GM21717 (cell line): ENCODE measurements at regions not wholly inside any gene's neighbourhood (a gene's known extent, or its start where the extent isn't known, plus 50 kb on each side); places are given as distances from the start of the nearest gene placed in this dataset.

Source experiments
- ATAC-seq: cut with Tn5 transposase; IDR thresholded peaks from one replicate; pipeline ENCODE4 v1.9.1; 2021; ENCODE audit warnings: mild to moderate bottlenecking, moderate library complexity; ENCODE audit not compliant: unreplicated experiment

DNA sequence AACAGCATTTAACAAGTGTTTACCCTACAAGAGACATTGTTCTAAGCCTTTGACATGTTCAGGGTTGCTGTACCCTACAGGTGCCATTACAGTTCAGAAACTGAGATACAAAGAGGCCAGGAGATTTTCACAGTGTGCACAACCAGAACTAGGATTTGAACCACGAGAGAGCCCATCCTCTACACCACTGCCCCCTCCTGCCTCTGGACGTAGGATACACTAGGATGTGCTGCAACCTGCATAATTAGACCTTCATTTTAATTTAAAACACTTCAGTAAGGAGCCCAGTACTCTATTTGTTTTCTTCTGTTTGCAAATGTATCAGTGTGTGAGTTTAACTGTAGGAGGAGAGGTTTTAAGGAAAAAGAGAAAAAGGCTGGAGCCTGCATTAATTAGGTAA is 123.1 kb upstream of the RARB start:
- no peak for ATAC-seq

DNA sequence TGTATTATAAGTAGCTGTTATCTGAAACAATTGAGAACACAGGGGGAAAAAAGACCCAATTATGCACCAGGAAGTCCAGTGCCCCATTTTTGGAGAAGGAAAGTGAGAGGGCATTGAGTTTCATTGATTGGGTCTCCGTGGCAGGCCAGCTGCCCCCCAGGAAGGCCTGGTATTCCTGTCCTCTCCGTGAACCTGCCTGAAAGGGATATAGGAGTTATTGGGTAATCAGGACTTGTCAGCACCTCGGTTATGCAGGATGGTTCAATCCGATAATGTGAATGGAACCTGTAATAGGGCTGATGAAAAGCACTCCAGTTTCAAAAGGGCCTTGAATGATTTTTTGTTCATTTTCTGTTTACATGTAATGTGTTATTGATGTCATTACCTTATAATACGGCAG is 122.0 kb upstream of the RARB start:
- no peak for ATAC-seq

DNA sequence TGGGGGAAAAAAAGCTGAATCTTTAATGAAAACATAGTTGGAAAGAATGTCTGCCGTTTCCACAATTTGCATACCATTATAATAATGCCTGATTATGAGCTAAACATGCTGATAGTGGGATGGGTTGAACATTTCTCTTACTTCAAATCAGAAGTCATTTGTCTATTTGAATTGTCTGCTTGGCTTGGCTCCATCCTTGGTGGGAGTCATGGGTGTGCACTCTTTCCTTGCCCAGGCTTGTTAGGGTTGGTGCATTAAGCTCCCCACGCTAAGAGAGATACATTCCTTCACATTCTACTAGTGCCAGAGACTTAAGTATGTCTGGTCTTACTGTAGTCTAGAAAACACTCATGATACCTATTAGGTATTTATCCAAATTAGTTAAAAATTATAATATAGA is 121.4 kb upstream of the RARB start:
- no peak for ATAC-seq

DNA sequence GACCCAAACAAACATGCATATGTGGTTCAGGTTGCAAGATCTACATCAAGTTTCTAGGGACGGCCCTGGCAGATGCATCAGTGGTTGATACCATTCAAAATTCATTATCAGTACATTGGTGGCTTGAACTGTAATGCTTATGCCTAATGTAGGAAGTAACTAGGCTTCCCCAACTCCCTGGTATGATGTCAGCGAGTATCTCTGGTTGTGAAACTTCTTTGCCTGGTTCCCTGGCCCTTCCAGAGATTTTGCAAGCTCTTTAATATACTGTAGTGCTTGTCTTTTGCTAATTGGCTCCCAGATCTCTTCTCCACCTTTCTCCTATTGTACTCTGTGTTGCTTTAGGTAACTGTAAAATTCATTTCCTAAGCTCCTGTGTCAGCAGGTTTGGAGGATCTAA is 114.8 kb upstream of the RARB start:
- ATAC-seq: no peak

DNA sequence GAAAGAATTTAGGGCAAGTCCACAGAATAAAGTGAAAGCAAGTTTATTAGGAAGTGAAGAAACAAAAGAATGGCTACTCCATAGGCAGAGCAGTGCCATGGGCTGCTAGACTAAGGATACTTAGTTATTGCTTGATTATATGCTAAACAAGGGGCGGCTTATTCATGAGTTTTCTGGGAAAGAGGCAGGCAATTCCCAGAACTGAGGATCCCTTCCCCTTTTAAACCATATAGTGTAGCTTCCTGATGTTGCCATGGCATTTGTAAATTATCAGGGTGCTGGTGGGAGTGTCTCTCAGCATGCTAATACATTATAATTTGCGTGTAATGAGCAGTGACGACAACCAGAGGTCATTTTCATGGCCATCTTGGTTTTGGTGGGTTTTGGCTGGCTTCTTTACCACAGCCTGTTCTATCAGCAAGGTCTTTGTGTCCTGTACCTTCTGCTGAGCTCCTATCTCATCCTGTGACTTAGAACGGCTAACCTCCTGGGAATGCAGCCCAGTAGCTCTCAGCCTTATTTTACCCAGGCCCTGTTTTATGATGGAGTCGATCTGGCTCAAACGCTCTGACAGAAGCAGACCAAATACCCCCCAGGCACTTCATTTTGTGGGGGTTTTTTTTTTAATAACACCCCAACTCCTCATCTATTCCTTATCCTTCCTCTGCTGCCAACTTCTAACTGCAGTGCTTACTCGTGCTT is 103.0 kb upstream of the RARB start:
- no peak for ATAC-seq

DNA sequence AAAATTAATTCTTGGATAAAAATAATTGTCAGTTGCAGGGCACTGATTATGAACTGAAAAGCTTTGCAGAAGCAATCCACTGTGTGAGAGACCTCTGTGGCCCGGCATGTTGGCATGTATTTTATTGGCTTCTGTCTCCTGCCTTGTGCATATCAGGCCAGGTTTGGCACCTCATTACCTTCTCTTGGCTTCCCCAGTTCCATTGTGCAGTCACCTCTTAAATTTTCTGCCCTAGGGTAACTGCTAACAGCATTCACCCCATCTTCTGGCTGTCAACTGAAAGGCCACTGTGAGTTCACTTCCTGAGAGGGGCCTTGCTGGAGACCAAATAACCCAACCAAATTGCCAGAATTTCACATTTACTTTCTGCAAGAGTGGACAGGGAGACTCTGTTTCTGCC is 92.7 kb upstream of the RARB start:
- no peak for ATAC-seq

DNA sequence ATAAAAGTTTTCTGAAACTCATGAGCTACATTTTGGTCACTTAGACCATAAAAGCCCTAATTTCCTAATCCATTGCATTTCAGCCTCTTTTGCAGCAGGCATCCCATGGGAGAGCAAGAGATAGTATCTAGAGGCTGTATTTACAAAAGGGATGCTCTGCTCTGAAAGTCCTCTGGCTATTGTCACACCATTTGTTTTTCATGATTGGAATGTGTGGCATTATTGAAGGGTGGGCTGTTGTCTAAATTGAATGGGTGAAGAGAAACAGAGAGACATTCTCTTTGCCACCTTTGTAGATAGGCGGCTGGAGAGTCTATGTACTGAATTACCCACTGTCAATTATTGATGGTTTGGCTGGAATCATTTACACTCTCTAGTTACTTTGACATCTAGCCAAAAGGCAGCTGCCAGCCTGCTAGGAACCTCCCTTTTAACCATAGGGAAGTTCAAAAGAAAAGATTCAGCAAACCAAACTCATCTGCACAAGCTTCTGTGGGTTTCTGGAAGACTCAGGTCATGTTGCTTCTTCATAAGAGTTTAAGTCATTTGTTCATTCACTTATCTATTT is 89.8 kb upstream of the RARB start:
- no peak for ATAC-seq

DNA sequence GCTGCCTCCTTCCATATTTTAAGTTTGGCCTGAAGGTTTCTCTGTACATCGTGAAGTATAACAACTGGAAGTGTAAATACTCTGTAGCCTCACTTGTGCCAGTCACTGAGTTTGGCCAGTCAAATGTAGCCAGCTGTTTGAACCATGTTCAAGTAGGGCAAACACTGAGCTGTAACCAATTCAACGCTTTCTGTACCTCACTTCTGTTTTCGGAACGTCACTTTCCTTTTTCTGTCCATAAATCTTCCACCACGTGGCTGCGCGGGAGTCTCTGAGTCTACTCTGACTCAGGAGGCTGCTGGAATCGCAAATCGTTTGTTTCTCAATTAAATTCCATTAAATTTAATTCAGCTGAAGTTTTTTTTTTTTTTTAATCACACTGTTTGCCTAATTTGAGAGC is 88.8 kb upstream of the RARB start:
- no peak for ATAC-seq

DNA sequence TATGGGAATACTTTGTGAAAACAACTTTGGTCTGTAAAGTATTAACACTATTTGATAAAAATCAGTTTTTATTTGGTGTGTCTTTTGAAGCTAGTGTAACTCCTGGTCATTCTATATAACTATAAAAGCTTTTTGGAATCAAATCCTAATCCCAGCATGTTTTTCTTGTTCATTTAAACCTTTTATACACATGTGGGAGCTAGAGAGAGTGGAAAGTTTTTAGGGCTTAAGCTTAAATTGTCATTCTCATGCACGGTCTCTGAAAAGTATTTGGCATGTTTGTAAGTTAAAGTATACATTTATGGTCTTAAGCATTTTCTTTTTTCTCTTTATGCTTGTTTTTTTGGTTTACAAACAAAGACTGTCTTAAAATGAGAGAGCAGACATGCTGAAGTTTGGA is 83.4 kb upstream of the RARB start:
- ATAC-seq: no peak

DNA sequence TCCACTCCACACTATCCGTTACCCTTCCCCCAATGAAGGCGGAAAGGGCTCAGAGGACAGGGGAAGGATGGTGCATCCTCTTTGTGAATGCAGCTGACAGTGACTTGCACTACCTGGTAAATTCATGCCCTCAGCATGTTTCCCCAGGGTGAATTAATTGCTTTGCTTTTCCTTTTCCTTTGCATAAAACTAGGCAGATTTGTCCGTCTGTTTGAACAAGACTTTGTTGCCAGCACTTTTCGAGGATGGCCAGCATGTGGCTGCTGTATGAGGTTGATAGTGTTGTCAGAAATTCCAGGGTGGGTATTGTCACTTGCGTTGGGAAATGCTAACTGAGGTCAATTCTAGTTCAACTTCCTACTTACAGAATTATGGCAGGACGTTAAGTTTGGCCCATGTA is 79.0 kb upstream of the RARB start:
- no peak for ATAC-seq

DNA sequence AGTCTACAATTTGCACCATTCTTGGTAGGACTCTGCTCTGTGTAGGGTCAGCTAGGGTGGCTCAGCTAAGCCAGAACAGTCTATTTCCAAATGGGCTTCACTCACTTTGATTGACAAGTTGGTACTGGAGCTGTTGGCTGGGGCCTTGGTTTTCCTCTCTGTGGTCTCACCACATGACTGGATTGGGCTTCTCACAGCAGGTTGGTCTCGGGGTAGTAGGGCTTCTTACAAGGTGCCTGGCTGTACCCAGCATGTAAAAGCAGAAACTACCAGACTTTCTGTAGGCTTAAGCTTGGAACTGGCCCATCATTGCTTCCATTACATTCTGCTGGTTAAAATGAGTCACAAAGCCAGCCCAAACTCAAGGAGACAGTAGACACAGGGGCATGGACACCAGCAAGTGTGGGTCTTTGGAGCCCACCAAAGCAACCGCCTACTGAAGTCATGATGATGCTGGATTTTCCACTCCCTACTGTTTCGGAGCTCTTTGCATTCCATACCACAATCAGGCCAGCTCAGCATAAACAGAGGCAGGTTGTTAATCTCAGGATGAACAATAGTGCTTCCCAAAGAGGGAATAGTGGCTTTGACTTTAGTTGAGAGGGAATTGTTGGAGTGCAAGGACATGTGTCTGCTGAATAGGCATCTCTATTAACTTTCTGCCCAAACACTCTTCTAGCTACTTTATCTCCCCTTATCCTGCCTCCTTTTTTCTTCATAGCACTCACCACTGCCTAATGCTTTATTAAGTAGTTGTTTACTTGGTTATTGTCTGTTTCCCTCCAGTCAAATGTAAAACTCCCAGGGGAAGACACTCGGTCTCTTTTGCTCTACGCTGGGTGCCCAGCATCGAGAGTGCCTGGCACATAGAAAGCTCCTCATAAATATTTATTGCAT is 78.0 kb upstream of the RARB start:
- no peak for ATAC-seq

DNA sequence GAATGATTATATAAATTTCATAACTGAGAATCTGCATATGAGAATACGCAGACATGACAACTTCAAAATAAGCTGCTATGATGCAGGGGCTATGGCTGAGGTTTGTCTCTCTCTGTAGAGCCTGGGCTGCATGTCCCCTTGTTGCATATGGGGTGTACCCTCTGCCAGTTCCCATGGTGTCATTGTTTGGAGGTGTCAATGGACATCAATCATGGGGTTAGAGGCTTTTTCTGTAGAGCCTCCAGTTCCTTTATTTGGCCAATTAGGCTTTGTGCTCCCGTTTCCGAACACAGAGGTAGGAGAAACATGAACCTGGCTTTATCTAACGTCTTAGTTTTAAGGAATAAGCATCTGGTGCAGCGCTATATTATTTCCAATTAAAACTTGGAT is 77.3 kb upstream of the RARB start:
- ATAC-seq: no peak

DNA sequence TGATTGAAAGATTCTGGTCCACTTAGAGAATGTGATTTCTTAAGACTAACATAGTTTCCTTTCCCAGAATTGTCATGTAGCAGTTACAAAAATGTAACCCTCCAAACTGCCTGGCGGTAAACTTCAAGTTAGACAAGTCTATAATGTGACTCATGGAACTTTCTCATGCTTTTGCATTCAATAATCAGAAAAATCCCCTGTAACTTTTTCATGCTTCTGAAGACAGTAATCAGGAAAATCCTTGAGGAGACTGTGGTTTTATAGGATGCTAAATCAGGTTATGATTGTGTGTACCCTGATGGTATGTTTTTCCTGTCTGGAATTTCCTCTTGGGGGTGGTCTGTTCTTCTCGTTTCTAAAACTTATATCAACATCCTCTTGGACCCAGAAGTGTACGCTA is 74.0 kb upstream of the RARB start:
- no peak for ATAC-seq

DNA sequence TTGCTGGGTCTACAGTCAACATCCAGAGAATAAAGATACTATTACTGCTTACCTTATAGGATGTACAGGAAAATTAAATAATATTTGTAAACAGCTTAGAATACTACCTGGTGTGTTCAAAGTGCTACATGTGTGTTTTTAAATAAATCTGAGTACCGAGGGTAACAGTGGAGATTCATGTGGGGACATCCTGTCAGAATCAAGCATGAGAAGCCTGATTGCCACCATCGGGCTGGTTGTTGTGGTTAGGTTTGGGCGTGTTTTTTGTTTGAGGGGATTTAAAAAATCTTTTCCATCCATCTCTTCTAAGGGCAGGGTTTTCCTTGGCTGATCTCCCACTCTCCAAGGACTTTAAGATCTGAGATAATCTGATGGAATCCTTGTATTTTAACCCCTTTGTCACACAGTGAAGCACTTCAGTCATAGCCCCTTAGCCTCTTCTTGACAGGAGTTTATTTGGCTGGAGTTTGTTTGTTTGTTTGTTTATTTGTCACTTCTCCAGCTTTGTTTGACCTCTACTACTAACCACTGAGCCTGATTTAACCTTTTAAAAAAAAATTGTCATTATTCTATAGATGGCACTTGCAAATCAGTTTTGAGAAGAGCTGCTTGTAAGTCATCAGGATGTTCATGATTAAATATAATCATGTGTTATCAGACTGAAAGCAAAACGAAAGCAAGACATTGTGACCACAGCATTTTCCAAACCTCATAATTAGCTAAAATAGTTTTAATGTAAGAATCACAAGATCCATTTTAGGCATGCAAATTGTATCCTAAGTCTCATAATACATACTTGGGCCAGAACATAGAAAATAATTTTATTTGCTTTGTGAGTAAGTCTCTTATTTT is 72.8 kb upstream of the RARB start:
- no peak for ATAC-seq

DNA sequence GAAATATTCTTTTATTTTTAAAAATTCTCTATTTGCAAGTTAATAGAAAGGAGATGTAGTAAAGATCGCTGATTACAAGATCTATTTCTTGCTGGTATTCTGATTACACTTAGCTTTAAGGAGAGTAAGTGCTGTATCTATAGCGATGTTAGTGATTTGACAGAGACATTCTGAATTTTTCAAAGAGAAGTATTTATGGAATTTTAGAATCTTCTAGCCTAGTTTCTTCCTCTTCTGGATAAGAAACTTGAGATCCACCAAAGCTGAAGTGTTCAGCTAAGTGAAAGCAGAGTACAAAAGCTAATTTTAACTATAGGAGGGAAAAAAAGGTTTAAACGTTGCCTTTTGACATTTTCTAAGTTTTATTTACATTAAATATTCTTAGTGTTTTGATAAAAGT is 72.1 kb upstream of the RARB start:
- ATAC-seq: no peak

DNA sequence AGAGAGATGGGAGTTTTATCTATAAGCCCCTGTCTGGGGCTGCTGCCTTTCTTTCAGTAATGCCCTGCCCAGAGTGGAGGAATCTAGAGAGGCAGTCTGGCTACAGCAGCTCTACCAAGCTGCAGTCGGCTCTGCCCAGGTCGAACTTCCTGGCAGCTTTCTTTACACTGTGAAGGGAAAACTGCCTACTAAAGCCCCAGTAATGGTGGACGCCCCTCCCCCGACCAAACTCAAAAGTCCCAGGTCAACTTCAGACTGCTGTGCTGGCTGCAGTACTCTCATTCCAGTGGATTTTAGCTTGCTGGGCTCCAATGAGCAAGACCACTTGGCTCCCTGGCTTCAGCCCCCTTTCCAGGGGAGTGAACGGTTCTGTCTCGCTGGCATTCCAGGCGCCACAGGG is 65.9 kb upstream of the RARB start:
- ATAC-seq: no peak

DNA sequence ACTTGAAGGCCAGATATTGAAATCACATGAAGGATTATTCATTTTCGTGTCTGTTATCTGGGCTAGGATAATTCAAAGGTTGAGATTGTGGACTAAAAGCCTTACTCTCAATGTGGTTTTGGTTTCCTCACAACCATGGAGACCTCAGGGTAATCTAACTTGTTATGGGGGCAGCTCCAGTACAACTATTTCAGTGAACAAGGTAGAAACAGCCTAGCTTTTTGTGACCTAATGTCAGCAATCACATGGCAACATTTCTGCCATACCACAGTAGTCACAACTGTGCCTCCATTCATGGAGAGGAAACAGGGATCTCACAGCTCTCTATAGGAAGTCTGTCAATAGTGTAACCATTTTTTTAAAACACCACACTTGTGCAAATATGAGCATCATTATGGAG is 62.4 kb upstream of the RARB start:
- ATAC-seq: no peak

DNA sequence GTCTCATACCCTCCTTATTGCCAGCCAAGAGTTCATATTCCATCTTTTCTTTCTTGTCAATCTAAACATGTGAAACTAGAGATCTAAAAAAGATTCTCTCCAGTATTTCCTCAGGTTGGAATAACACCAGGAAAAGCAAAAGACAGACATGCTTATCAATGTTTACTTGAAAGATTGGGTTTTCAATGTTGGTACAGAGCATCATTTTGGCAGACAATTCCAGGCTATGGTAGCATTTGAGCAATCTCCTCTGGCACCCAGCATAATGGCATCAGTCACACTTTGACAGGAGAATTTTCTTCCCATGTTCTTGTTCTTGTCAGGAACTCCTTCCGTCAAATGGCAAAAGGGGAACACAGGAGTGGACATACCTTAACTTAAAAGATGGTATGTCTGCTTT is 61.0 kb upstream of the RARB start:
- no peak for ATAC-seq

DNA sequence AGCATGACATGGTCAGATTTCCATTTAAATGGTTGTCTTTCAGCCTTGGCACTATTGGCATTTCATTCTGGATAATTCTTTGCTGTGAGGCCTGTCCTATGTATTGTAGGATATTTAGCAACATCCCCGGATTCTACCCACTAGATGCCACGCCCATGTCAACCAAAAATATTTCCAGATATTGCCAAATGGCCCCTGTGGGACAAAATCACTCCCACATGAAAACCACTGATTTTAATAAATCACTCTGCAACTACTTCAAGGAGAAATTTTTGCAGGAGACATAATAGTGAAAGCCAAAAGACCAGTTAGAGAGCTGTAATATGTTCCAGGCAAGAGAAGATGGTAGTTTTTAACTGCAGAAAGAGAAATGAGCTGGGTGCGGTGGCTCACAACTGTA is 55.9 kb upstream of the RARB start:
- no peak for ATAC-seq

DNA sequence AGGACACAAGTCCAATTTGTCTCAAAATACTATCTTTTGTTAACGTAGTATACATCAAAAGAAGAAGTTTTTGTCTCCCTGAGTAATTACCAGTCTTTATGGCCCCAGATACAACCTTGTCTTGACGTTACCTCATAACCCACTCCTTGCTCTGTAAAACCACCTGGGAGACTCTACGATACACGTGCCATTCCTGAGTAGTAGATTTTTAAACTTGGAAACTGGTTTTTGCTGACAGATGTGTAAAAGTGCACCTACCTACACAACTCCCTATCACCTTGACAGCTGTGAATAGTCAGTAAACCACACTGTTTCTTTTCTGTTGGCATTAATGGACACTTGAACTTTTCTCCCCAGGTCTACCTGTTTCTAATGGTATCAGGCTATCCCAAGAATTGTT is 51.7 kb upstream of the RARB start:
- ATAC-seq: no peak

DNA sequence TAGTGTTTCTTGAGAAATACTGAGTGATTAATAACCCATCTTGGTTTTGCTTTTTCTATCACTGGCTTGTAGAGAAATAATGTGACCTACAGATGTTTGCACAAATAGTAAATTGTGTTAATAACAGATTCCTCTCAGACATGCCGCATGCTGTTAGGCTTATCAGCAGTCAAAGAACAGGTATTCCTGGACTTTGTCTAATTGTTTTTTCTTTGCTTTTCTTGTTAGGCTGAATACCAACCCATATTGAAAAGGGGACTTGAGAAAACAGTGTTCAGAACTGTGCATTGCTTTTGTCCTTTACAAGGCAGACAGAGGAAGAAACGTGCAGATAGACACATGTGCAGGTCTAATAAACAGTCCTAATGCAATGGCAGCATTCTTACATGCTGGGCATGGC is 51.0 kb upstream of the RARB start:
- ATAC-seq: no peak
